Liver (tissue), 8 donors: ENCODE measurements at regions not wholly inside any gene's neighbourhood (a gene's known extent, or its start where the extent isn't known, plus 50 kb on each side); places are given as distances from the start of the nearest gene placed in this dataset.

Source experiments
- DNase-seq: peaks from one replicate; pipeline ENCODE4 v3.0.0-alpha.2; 2017; ENCODE audit warnings: low spot score
- H3K27ac ChIP-seq, 2 donors: one replicate each; pipeline ENCODE4 v1.7.0; 2013; ENCODE audit warnings: inconsistent platforms in 2 of 2, low read length in 2 of 2, control low read depth in 1 of 2, low read depth in 1 of 2, mild to moderate bottlenecking in 1 of 2
- H3K27me3 ChIP-seq, 4 donors: one replicate each; pipeline versions ENCODE4 v1.6.1 to v1.7.0; 2013; ENCODE audit warnings: low read length in 3 of 4, inconsistent platforms in 1 of 4, mild to moderate bottlenecking in 1 of 4, moderate library complexity in 1 of 4; ENCODE audit not compliant: control insufficient read depth in 4 of 4, insufficient read depth in 4 of 4
- H3K36me3 ChIP-seq, 4 donors: one replicate each; pipeline versions ENCODE4 v1.6.1 to v1.7.0; 2013; ENCODE audit warnings: low read length in 3 of 4, mild to moderate bottlenecking in 3 of 4, low read depth in 1 of 4, moderate library complexity in 1 of 4; ENCODE audit not compliant: control insufficient read depth in 4 of 4, insufficient read depth in 3 of 4
- H3K4me1 ChIP-seq, 4 donors: one replicate each; pipeline versions ENCODE4 v1.6.1 to v1.7.0; 2013; ENCODE audit warnings: low read length in 3 of 4, mild to moderate bottlenecking in 3 of 4, moderate library complexity in 1 of 4; ENCODE audit not compliant: control insufficient read depth in 4 of 4, insufficient read depth in 4 of 4
- H3K4me3 ChIP-seq, 3 donors: one replicate each; pipeline versions ENCODE4 v1.6.1 to v1.7.0; 2013; ENCODE audit warnings: low read length in 3 of 3, control low read depth in 1 of 3, low read depth in 1 of 3, mild to moderate bottlenecking in 1 of 3
- H3K9ac ChIP-seq, 2 donors: one replicate each; pipeline ENCODE4 v1.7.0; 2013; ENCODE audit warnings: low read length in 2 of 2, mild to moderate bottlenecking in 2 of 2, moderate library complexity in 2 of 2, control low read depth in 1 of 2, low read depth in 1 of 2
- H3K9me3 ChIP-seq, 4 donors: one replicate each; pipeline versions ENCODE4 v1.6.1 to v1.7.0; 2013; ENCODE audit warnings: low read length in 3 of 4; ENCODE audit not compliant: control insufficient read depth in 4 of 4
- EGR1 ChIP-seq, 2 donors: IDR thresholded peaks; 2 replicates each; pipeline ENCODE4 v1.6.1; 2016 to 2018; ENCODE audit warnings: antibody characterized with exemption in 2 of 2, low read depth in 2 of 2
- FOXA1 ChIP-seq: IDR thresholded peaks from 2 replicates; pipeline ENCODE4 v1.6.1; 2016; ENCODE audit warnings: antibody characterized with exemption
- FOXA2 ChIP-seq: IDR thresholded peaks from 2 replicates; pipeline ENCODE4 v1.6.1; 2016; ENCODE audit warnings: antibody characterized with exemption
- GABPA ChIP-seq, 2 donors: IDR thresholded peaks in 1 of 2; conservative IDR thresholded peaks in 1 of 2; 2 replicates each; pipeline ENCODE4 v1.6.1; 2016; ENCODE audit warnings: antibody characterized with exemption in 2 of 2, mild to moderate bottlenecking in 1 of 2, moderate library complexity in 1 of 2
- HNF4A ChIP-seq, 2 donors: conservative IDR thresholded peaks; 2 replicates each; pipeline ENCODE4 v1.6.1; 2016; ENCODE audit warnings: antibody characterized with exemption in 2 of 2, mild to moderate bottlenecking in 2 of 2
- HNF4G ChIP-seq: IDR thresholded peaks from 2 replicates; pipeline ENCODE4 v1.6.1; 2016; ENCODE audit warnings: antibody characterized with exemption
- JUND ChIP-seq, 2 donors: IDR thresholded peaks; 2 replicates each; pipeline ENCODE4 v1.6.1; 2016; ENCODE audit warnings: antibody characterized with exemption in 2 of 2
- NR2F2 ChIP-seq: IDR thresholded peaks from 2 replicates; pipeline ENCODE4 v1.6.1; 2016; ENCODE audit warnings: antibody characterized with exemption
- RAD21 ChIP-seq, 2 donors: IDR thresholded peaks; 2 replicates each; pipeline ENCODE4 v1.6.1; 2016; ENCODE audit warnings: antibody characterized with exemption in 2 of 2, mild to moderate bottlenecking in 2 of 2
- RXRA ChIP-seq, 2 donors: IDR thresholded peaks; 2 replicates each; pipeline ENCODE4 v1.6.1; 2017 to 2018; ENCODE audit warnings: antibody characterized with exemption in 2 of 2, mild to moderate bottlenecking in 1 of 2
- SP1 ChIP-seq: IDR thresholded peaks from 2 replicates; pipeline ENCODE4 v1.6.1; 2018; ENCODE audit warnings: antibody characterized with exemption, mild to moderate bottlenecking
- TAF1 ChIP-seq: conservative IDR thresholded peaks from 2 replicates; pipeline ENCODE4 v1.6.1; 2016; ENCODE audit warnings: antibody characterized with exemption, mild to moderate bottlenecking
- YY1 ChIP-seq: IDR thresholded peaks from 2 replicates; pipeline ENCODE4 v1.6.1; 2016; ENCODE audit warnings: antibody characterized with exemption, mild to moderate bottlenecking
- WGBS: extraction: QIAGEN DNeasy Blood & Tissue Kit; methylation state at CpG from one replicate; pipeline ENCODE4 v1.1.7; 2013; 5-methylcytosine and 5-hydroxymethylcytosine counted together
- TF ChIP-seq, protein P1 (sequence below): IDR thresholded peaks from 2 replicates; pipeline ENCODE4 v1.6.1; 2016; ENCODE audit warnings: antibody characterized with exemption, mild to moderate bottlenecking
- TF ChIP-seq, protein P2 (sequence below): IDR thresholded peaks from 2 replicates; pipeline ENCODE4 v1.6.1; 2016; ENCODE audit warnings: antibody characterized with exemption
- TF ChIP-seq, protein P3 (sequence below): IDR thresholded peaks from 2 replicates; pipeline ENCODE4 v1.6.1; 2016; ENCODE audit warnings: antibody characterized with exemption
- TF ChIP-seq, protein P4 (sequence below): fragments of 150-350 bp; IDR thresholded peaks from 2 replicates; pipeline ENCODE4 v1.5.1; 2017; ENCODE audit warnings: improper control_type of control experiment, low read depth, low read length; ENCODE audit not compliant: missing input control
- TF ChIP-seq, protein P5 (sequence below): IDR thresholded peaks from 2 replicates; pipeline ENCODE4 v1.6.1; 2016; ENCODE audit warnings: antibody characterized with exemption
- donor health status: healthy.
- donor health status: healthy.
- donor health status: healthy.
- donor health status: healthy.
- donor health status: healthy.

DNA sequence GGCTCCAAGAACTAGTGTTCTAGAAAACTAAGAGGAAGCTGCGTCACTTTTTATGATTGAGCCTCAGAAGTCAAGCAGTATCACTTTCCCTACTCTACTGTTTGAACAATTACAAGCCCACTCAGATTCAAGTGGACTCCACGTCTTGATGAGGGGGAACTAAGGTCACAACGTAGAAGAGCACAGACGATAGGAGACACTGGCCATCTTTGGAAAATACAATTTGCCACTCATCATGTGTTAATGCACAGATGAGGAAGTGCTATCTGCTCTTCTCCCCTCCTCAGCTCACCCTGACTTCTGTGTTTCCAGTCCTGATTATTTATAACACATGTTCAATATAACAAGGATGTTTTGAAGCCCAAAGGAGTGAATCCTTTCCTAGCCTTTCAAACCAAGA is 76.1 kb upstream of the CYP1B1 start:
- no peak for DNase-seq
- no peak for TF ChIP-seq RXRA (IDR thresholded peaks at IDR 0.05)
- no peak for TF ChIP-seq NR2F2
- TF ChIP-seq FOXA1: no peak
- no peak for TF ChIP-seq FOXA2
- TF ChIP-seq, protein P1, sequence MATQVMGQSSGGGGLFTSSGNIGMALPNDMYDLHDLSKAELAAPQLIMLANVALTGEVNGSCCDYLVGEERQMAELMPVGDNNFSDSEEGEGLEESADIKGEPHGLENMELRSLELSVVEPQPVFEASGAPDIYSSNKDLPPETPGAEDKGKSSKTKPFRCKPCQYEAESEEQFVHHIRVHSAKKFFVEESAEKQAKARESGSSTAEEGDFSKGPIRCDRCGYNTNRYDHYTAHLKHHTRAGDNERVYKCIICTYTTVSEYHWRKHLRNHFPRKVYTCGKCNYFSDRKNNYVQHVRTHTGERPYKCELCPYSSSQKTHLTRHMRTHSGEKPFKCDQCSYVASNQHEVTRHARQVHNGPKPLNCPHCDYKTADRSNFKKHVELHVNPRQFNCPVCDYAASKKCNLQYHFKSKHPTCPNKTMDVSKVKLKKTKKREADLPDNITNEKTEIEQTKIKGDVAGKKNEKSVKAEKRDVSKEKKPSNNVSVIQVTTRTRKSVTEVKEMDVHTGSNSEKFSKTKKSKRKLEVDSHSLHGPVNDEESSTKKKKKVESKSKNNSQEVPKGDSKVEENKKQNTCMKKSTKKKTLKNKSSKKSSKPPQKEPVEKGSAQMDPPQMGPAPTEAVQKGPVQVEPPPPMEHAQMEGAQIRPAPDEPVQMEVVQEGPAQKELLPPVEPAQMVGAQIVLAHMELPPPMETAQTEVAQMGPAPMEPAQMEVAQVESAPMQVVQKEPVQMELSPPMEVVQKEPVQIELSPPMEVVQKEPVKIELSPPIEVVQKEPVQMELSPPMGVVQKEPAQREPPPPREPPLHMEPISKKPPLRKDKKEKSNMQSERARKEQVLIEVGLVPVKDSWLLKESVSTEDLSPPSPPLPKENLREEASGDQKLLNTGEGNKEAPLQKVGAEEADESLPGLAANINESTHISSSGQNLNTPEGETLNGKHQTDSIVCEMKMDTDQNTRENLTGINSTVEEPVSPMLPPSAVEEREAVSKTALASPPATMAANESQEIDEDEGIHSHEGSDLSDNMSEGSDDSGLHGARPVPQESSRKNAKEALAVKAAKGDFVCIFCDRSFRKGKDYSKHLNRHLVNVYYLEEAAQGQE: no peak
- TF ChIP-seq GABPA (IDR thresholded peaks at IDR 0.05 in 1 of 2, conservative IDR thresholded peaks at IDR 0.05 in 1 of 2): no peak
- no peak for TF ChIP-seq HNF4A (conservative IDR thresholded peaks at IDR 0.05)
- no peak for TF ChIP-seq TAF1
- no peak for TF ChIP-seq RAD21 (IDR thresholded peaks at IDR 0.05)
- TF ChIP-seq SP1: no peak
- no peak for TF ChIP-seq EGR1 (IDR thresholded peaks at IDR 0.05; ENCODE audit: low read depth in 2 of 2)
- no peak overlapping the region for H3K9ac ChIP-seq
- H3K4me3 ChIP-seq: no peak overlapping the region
- no peak overlapping the region for H3K27ac ChIP-seq
- H3K36me3 ChIP-seq: no peaks in the 10 kb centered on the region
- no peaks in the 10 kb centered on the region for H3K9me3 ChIP-seq
- 91% methylated on average over 4 of the region's 4 CpGs for WGBS
- H3K4me1 ChIP-seq: peaks cover 3 to 27% (median 21%) of the 10 kb centered on the region in 4 donors
- H3K27me3 ChIP-seq: no peaks in the 10 kb centered on the region

DNA sequence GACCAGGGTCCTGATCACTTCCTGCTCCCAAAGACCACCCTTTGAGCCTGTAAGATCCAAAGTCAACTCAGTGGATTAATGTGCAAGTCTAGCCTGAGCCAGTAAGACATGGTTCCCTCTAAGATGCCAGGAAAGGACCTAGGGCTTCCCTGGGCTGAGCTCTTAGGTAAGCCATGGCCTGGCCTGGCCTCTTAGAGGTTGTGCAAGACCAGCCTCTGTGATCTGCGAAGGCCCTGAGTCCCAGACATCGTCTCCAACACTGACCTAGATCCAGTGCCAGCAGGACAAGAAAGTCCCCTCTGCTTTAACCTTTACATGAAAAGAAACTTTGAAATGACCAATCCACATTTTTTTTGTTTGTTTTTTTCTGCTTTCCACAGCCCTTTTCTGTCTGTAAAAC is 73.6 kb upstream of the CYP1B1 start:
- Histone ChIP-seq H3K4me3 (no peak overlapping the region), H3K9me3 (no peaks in the 10 kb centered on the region), H3K27me3 (no peaks in the 10 kb centered on the region), H3K9ac (no peak overlapping the region), H3K4me1 (peaks cover 5 to 26% (median 21%) of the 10 kb centered on the region in 4 donors), H3K36me3 (no peaks in the 10 kb centered on the region), H3K27ac (no peak overlapping the region)
- TF ChIP-seq, protein P2, sequence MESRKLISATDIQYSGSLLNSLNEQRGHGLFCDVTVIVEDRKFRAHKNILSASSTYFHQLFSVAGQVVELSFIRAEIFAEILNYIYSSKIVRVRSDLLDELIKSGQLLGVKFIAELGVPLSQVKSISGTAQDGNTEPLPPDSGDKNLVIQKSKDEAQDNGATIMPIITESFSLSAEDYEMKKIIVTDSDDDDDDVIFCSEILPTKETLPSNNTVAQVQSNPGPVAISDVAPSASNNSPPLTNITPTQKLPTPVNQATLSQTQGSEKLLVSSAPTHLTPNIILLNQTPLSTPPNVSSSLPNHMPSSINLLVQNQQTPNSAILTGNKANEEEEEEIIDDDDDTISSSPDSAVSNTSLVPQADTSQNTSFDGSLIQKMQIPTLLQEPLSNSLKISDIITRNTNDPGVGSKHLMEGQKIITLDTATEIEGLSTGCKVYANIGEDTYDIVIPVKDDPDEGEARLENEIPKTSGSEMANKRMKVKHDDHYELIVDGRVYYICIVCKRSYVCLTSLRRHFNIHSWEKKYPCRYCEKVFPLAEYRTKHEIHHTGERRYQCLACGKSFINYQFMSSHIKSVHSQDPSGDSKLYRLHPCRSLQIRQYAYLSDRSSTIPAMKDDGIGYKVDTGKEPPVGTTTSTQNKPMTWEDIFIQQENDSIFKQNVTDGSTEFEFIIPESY: no peak
- peak; percentile 35 to 61 for TF ChIP-seq RXRA (IDR thresholded peaks at IDR 0.05)
- WGBS: 25% methylated on average over 2 of the region's 2 CpGs
- DNase-seq: no peak

DNA sequence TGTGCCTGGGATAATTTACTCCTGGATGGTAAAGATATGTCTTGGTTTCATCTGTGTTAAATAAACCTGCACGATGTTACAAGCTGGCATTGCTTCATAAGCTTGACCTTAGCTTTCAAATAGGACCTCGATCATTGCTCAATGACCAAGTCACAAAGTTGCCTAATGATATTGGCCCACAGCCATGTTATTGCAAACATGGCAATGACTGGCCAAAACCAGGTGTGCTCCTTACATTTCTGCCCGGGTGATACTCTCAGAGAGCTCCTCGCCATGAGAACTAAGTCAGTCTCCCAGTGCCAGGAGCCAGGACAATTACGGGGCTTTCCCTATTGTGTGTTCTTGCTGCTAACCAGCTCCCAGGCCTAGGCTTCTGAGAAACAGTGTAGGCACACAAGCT is 72.5 kb upstream of the CYP1B1 start:
- Histone ChIP-seq H3K9ac (no peak overlapping the region), H3K27me3 (no peaks in the 10 kb centered on the region), H3K36me3 (no peaks in the 10 kb centered on the region), H3K9me3 (no peaks in the 10 kb centered on the region), H3K27ac (peak overlapping the region; percentile 61 to 85), H3K4me3 (no peak overlapping the region), H3K4me1 (peaks cover 5 to 26% (median 21%) of the 10 kb centered on the region in 4 donors)
- WGBS: 13% methylated on average over 5 of the region's 5 CpGs
- DNase-seq: peak; percentile 48
- TF ChIP-seq FOXA1 (peak; percentile 71), TAF1 (no peak), SP1 (peak; percentile 63), JUND (IDR thresholded peaks at IDR 0.05) (peak; percentile 75 to 89), HNF4G (peak; percentile 38), EGR1 (IDR thresholded peaks at IDR 0.05; ENCODE audit: low read depth in 2 of 2) (peak in 1 of 2 donors; percentile 66), GABPA (IDR thresholded peaks at IDR 0.05 in 1 of 2, conservative IDR thresholded peaks at IDR 0.05 in 1 of 2) (peak in 1 of 2 donors; percentile 53), RAD21 (IDR thresholded peaks at IDR 0.05) (peak; percentile 53 to 59), HNF4A (conservative IDR thresholded peaks at IDR 0.05) (peak; percentile 86 to 96), NR2F2 (peak; percentile 94), RXRA (IDR thresholded peaks at IDR 0.05) (peak; percentile 89 to 96), YY1 (peak; percentile 84), FOXA2 (peak; percentile 73)
- TF ChIP-seq, protein P3, sequence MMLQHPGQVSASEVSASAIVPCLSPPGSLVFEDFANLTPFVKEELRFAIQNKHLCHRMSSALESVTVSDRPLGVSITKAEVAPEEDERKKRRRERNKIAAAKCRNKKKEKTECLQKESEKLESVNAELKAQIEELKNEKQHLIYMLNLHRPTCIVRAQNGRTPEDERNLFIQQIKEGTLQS: peak; percentile 89
- TF ChIP-seq, protein P4, sequence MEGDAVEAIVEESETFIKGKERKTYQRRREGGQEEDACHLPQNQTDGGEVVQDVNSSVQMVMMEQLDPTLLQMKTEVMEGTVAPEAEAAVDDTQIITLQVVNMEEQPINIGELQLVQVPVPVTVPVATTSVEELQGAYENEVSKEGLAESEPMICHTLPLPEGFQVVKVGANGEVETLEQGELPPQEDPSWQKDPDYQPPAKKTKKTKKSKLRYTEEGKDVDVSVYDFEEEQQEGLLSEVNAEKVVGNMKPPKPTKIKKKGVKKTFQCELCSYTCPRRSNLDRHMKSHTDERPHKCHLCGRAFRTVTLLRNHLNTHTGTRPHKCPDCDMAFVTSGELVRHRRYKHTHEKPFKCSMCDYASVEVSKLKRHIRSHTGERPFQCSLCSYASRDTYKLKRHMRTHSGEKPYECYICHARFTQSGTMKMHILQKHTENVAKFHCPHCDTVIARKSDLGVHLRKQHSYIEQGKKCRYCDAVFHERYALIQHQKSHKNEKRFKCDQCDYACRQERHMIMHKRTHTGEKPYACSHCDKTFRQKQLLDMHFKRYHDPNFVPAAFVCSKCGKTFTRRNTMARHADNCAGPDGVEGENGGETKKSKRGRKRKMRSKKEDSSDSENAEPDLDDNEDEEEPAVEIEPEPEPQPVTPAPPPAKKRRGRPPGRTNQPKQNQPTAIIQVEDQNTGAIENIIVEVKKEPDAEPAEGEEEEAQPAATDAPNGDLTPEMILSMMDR: no peak
- TF ChIP-seq, protein P5, sequence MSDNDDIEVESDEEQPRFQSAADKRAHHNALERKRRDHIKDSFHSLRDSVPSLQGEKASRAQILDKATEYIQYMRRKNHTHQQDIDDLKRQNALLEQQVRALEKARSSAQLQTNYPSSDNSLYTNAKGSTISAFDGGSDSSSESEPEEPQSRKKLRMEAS: peak; percentile 95
- TF ChIP-seq, protein P2: peak; percentile 89
